ENCODE measurements at regions not wholly inside any gene's neighbourhood (a gene's known extent, or its start where the extent isn't known, plus 50 kb on each side); places are given as distances from the start of the nearest gene placed in this dataset.

GRCh38 chr10:78772986-78773530 lies 295.7 kb upstream of the ZMIZ1 start:
- no peak for DNase-seq
- Histone ChIP-seq H3K27ac (ENCODE audit: low read depth in 2 of 2, low read length in 1 of 2) (no peak overlapping the region), H3K27me3 (ENCODE audit: insufficient read depth) (no peaks in the 10 kb centered on the region), H3K9me3 (no peaks in the 10 kb centered on the region), H2AFZ (ENCODE audit: low read depth) (no peak overlapping the region), H3K36me3 (replicated peaks in 1 of 2; ENCODE audit: control insufficient read depth in 1 of 2, insufficient read depth in 2 of 2, low read length in 1 of 2) (no peaks in the 10 kb centered on the region), H3K9me2 (no peaks in the 10 kb centered on the region), H3F3A (replicated peaks; ENCODE audit: insufficient read depth) (no peaks in the 10 kb centered on the region), H3K4me1 (ENCODE audit: control insufficient read depth in 1 of 2, insufficient read depth in 2 of 2, low read depth in 1 of 2, low read length in 1 of 2) (peaks cover 6 to 46% of the 10 kb centered on the region in 2 experiments; a peak in 2 of 4 replicates), H3K79me2 (ENCODE audit: insufficient read depth) (no peaks in the 10 kb centered on the region), H3K4me2 (no peak overlapping the region), H3K9ac (no peak overlapping the region), H4K20me1 (ENCODE audit: insufficient read depth) (no peaks in the 10 kb centered on the region), H3K4me3 (ENCODE audit: low read depth in 2 of 2, low read length in 1 of 2) (no peak overlapping the region)
- POLR2A ChIA-PET = no interaction called here
- CTCF ChIA-PET = interaction anchor here (1.2 kb wide), 1 partner anchor 29 kb away, joined by 3 read pairs; no protein-coding TSS in a partner anchor
- WGBS (ENCODE audit: low lambda C conversion rate) = 82% methylated on average over 9 of the region's 12 CpGs
- TF ChIP-seq FOXM1 (IDR thresholded peaks at IDR 0.05; ENCODE audit: low read depth) (no peak), NRF1 (IDR thresholded peaks at IDR 0.05; ENCODE audit: low read depth, low read length) (no peak), RFX5 (IDR thresholded peaks at IDR 0.05; ENCODE audit: low read length) (no peak), IRF3 (IDR thresholded peaks at IDR 0.05; ENCODE audit: low read depth, low read length) (no peak), MEF2A (IDR thresholded peaks at IDR 0.05; ENCODE audit: borderline replicate concordance, low read depth) (no peak), NFIC (IDR thresholded peaks at IDR 0.05; ENCODE audit: borderline replicate concordance) (no peak), SIN3A (IDR thresholded peaks at IDR 0.05; ENCODE audit: borderline replicate concordance, low read depth, low read length) (no peak), RAD21 (IDR thresholded peaks at IDR 0.05; ENCODE audit: low read length) (no peak), ELF1 (IDR thresholded peaks at IDR 0.05) (no peak), TEAD4 (IDR thresholded peaks at IDR 0.05; ENCODE audit: borderline replicate concordance, insufficient read depth) (no peak), EZH2phosphoT487 (IDR thresholded peaks at IDR 0.05; ENCODE audit: borderline replicate concordance, low read depth) (no peak), PBX3 (IDR thresholded peaks at IDR 0.05) (no peak), RCOR1 (IDR thresholded peaks at IDR 0.05; ENCODE audit: low read length) (no peak)

GRCh38 chr10:78774614-78774998 lies 294.2 kb upstream of the ZMIZ1 start:
- H3K27ac ChIP-seq (ENCODE audit: low read depth in 2 of 2, low read length in 1 of 2) = no peak overlapping the region
- POLR2A ChIA-PET = no interaction called here
- no peak overlapping the region for H2AFZ ChIP-seq (ENCODE audit: low read depth)
- TF ChIP-seq YY1 (IDR thresholded peaks at IDR 0.05; ENCODE audit: low read depth) (no peak), JUND (IDR thresholded peaks at IDR 0.05) (no peak), EZH2phosphoT487 (IDR thresholded peaks at IDR 0.05; ENCODE audit: borderline replicate concordance, low read depth) (no peak), ZBTB33 (IDR thresholded peaks at IDR 0.05; ENCODE audit: borderline replicate concordance, low read depth) (no peak), RXRA (IDR thresholded peaks at IDR 0.05; ENCODE audit: borderline replicate concordance, low read depth) (no peak), SMC3 (IDR thresholded peaks at IDR 0.05; ENCODE audit: low read depth, low read length) (no peak), USF1 (IDR thresholded peaks at IDR 0.05; ENCODE audit: borderline replicate concordance, low read depth) (no peak), SIN3A (IDR thresholded peaks at IDR 0.05; ENCODE audit: borderline replicate concordance, low read depth, low read length) (no peak), MEF2A (IDR thresholded peaks at IDR 0.05; ENCODE audit: borderline replicate concordance, low read depth) (no peak), PBX3 (IDR thresholded peaks at IDR 0.05) (no peak), IRF3 (IDR thresholded peaks at IDR 0.05; ENCODE audit: low read depth, low read length) (no peak), RAD21 (IDR thresholded peaks at IDR 0.05; ENCODE audit: low read length) (no peak), NRF1 (IDR thresholded peaks at IDR 0.05; ENCODE audit: low read depth, low read length) (no peak), TAF1 (IDR thresholded peaks at IDR 0.05; ENCODE audit: borderline replicate concordance, low read depth, low read length) (no peak)

More at GRCh38 chr10:78774614-78774998, 294.2 kb upstream of the ZMIZ1 start:
- DNase-seq = no peak
- no peaks in the 10 kb centered on the region for H3K36me3 ChIP-seq (replicated peaks in 1 of 2; ENCODE audit: control insufficient read depth in 1 of 2, insufficient read depth in 2 of 2, low read length in 1 of 2)
- H3K4me3 ChIP-seq (ENCODE audit: low read depth in 2 of 2, low read length in 1 of 2) = no peak overlapping the region
- no peak overlapping the region for H3K9ac ChIP-seq
- no peaks in the 10 kb centered on the region for H4K20me1 ChIP-seq (ENCODE audit: insufficient read depth)
- H3K27me3 ChIP-seq (ENCODE audit: insufficient read depth) = no peaks in the 10 kb centered on the region
- CTCF ChIA-PET = interaction anchor here (0.6 to 1.9 kb wide), 3 partner anchors 29 to 115 kb away, joined by 4 to 6 read pairs (median 4); no protein-coding TSS in a partner anchor
- H3F3A ChIP-seq (replicated peaks; ENCODE audit: insufficient read depth) = no peaks in the 10 kb centered on the region
- H3K9me2 ChIP-seq = no peaks in the 10 kb centered on the region
- H3K79me2 ChIP-seq (ENCODE audit: insufficient read depth) = no peaks in the 10 kb centered on the region
- H3K4me1 ChIP-seq (ENCODE audit: control insufficient read depth in 1 of 2, insufficient read depth in 2 of 2, low read depth in 1 of 2, low read length in 1 of 2) = peaks cover 14 to 51% of the 10 kb centered on the region in 2 experiments; a peak in 3 of 4 replicates
- H3K9me3 ChIP-seq = no peaks in the 10 kb centered on the region
- WGBS (ENCODE audit: low lambda C conversion rate) = 91% methylated on average over 6 of the region's 6 CpGs
- H3K4me2 ChIP-seq = no peak overlapping the region
